Lower lobe of right lung (tissue), 2 donors: ENCODE measurements at regions not wholly inside any gene's neighbourhood (a gene's known extent, or its start where the extent isn't known, plus 50 kb on each side); places are given as distances from the start of the nearest gene placed in this dataset.
A peak's percentile ranks its signal among the peaks of the same experiment; 100 is the strongest.

ENCODE experiments used
- ATAC-seq, 2 donors: fragments of 200-7000 bp; cut with Tn5 transposase; one replicate each; pipeline ENCODE4 v1.9.1; 2020 to 2022; ENCODE audit warnings: mild to moderate bottlenecking in 2 of 2, moderate library complexity in 2 of 2
- DNase-seq: peaks from one replicate; pipeline ENCODE4 v3.0.0-alpha.2; 2020
- H3K27ac ChIP-seq: fragments of 200-600 bp; one replicate; pipeline ENCODE4 v1.8.0; 2022
- H3K27me3 ChIP-seq: fragments of 200-600 bp; one replicate; pipeline ENCODE4 v1.8.0; 2022; ENCODE audit warnings: low read depth
- H3K36me3 ChIP-seq: fragments of 200-600 bp; one replicate; pipeline ENCODE4 v1.8.0; 2022; ENCODE audit warnings: mild to moderate bottlenecking
- H3K4me1 ChIP-seq: fragments of 200-600 bp; one replicate; pipeline ENCODE4 v1.8.0; 2022
- H3K4me3 ChIP-seq: fragments of 200-600 bp; one replicate; pipeline ENCODE4 v1.8.0; 2022; ENCODE audit warnings: mild to moderate bottlenecking
- H3K9me3 ChIP-seq: fragments of 200-600 bp; one replicate; pipeline ENCODE4 v1.8.0; 2022
- CTCF ChIP-seq: fragments of 200-600 bp; IDR thresholded peaks from one replicate; pipeline ENCODE4 v1.8.0; 2022; ENCODE audit warnings: antibody characterized with exemption, mild to moderate bottlenecking
- intact Hi-C: fragments of 100-400 bp; cut with DNase I; formaldehyde crosslinking; loops from one replicate; pipeline ENCODE4 v1.11.0; 2022
- donor health status: DM: no; HTN: yes; CAD: no; lungs with severe emphysema.

GRCh38 chr10:53687800-53688199 is 915.2 kb upstream of the MBL2 start:
- no peaks in the 10 kb centered on the region for H3K27me3 ChIP-seq
- intact Hi-C loops: no loop called here
- H3K4me3 ChIP-seq: no peak overlapping the region
- TF ChIP-seq CTCF: no peak
- DNase-seq (no peak), ATAC-seq (no peak)
- no peaks in the 10 kb centered on the region for H3K9me3 ChIP-seq
- H3K27ac ChIP-seq: no peak overlapping the region
- H3K4me1 ChIP-seq: no peaks in the 10 kb centered on the region
- no peaks in the 10 kb centered on the region for H3K36me3 ChIP-seq

- no peak overlapping the region for H3K27ac ChIP-seq
- no peaks in the 10 kb centered on the region for H3K27me3 ChIP-seq
- intact Hi-C loops: no loop called here
- H3K4me3 ChIP-seq: no peak overlapping the region
- H3K4me1 ChIP-seq: no peaks in the 10 kb centered on the region
- H3K9me3 ChIP-seq: no peaks in the 10 kb centered on the region
- no peaks in the 10 kb centered on the region for H3K36me3 ChIP-seq
- no peak for TF ChIP-seq CTCF
- ATAC-seq (no peak), DNase-seq (no peak)
Observed at GRCh38 chr10:53682885-53683284, 910.3 kb upstream of the MBL2 start.

GRCh38 chr10:53682458-53682857 is 909.9 kb upstream of the MBL2 start:
- Histone ChIP-seq H3K36me3 (no peaks in the 10 kb centered on the region), H3K4me1 (no peaks in the 10 kb centered on the region), H3K27ac (no peak overlapping the region), H3K4me3 (no peak overlapping the region), H3K9me3 (no peaks in the 10 kb centered on the region), H3K27me3 (no peaks in the 10 kb centered on the region)
- intact Hi-C loops: no loop called here
- no peak for TF ChIP-seq CTCF
- ATAC-seq: no peak
- no peak for DNase-seq

- DNase-seq: no peak
- H3K4me3 ChIP-seq: no peak overlapping the region
- no peak overlapping the region for H3K27ac ChIP-seq
- ATAC-seq: no peak
- no peaks in the 10 kb centered on the region for H3K36me3 ChIP-seq
- H3K27me3 ChIP-seq: no peaks in the 10 kb centered on the region
- intact Hi-C loops: no loop called here
- H3K9me3 ChIP-seq: no peaks in the 10 kb centered on the region
- TF ChIP-seq CTCF: no peak
- no peaks in the 10 kb centered on the region for H3K4me1 ChIP-seq
Observed at GRCh38 chr10:53679666-53680065, 907.1 kb upstream of the MBL2 start.

- no peak overlapping the region for H3K4me3 ChIP-seq
- H3K36me3 ChIP-seq: no peaks in the 10 kb centered on the region
- no peaks in the 10 kb centered on the region for H3K9me3 ChIP-seq
- no peaks in the 10 kb centered on the region for H3K27me3 ChIP-seq
- intact Hi-C loops: no loop called here
- DNase-seq (no peak), ATAC-seq (no peak)
- TF ChIP-seq CTCF: no peak
- H3K4me1 ChIP-seq: no peaks in the 10 kb centered on the region
- no peak overlapping the region for H3K27ac ChIP-seq
Observed at GRCh38 chr10:53675177-53675576, 902.6 kb upstream of the MBL2 start.

- Histone ChIP-seq H3K4me1 (peaks cover 3% of the 10 kb centered on the region), H3K27me3 (no peaks in the 10 kb centered on the region), H3K27ac (no peak overlapping the region), H3K4me3 (no peak overlapping the region), H3K36me3 (no peaks in the 10 kb centered on the region), H3K9me3 (no peaks in the 10 kb centered on the region)
- no peak for TF ChIP-seq CTCF
- ATAC-seq (peak in 1 of 2 donors; percentile 23), DNase-seq (no peak)
- intact Hi-C loops: no loop called here
Observed at GRCh38 chr10:53667063-53667462, 894.5 kb upstream of the MBL2 start.
